Vagina (tissue), 2 donors: ENCODE measurements at regions not wholly inside any gene's neighbourhood (a gene's known extent, or its start where the extent isn't known, plus 50 kb on each side); places are given as distances from the start of the nearest gene placed in this dataset.

Source experiments
- DNase-seq, 2 donors: peaks; one replicate each; pipeline ENCODE4 v3.0.0-alpha.2; 2017; ENCODE audit errors: extremely low spot score in 2 of 2
- H3K27ac ChIP-seq: fragments of 200-600 bp; sonication (generic); one replicate; pipeline ENCODE4 v1.5.1; 2019
- H3K27me3 ChIP-seq: fragments of 200-600 bp; sonication (generic); one replicate; pipeline ENCODE4 v1.5.1; 2019
- H3K36me3 ChIP-seq, 2 donors: fragments of 200-600 bp; sonication (generic); one replicate each; pipeline ENCODE4 v1.5.1; 2017 to 2019
- H3K4me1 ChIP-seq: fragments of 200-600 bp; sonication (generic); one replicate; pipeline ENCODE4 v1.5.1; 2019
- H3K4me3 ChIP-seq, 2 donors: fragments of 200-600 bp; sonication (generic); 1 replicate in 1 of 2; 2 replicates in 1 of 2; pipeline ENCODE4 v1.5.1; 2016 to 2019
- H3K9me3 ChIP-seq: fragments of 200-600 bp; sonication (generic); one replicate; pipeline ENCODE4 v1.5.1; 2019
- CTCF ChIP-seq, 3 experiments: fragments of 450-650 bp in 2 of 3; fragments of 200-600 bp in 1 of 3; sonication (generic) in 1 of 3; IDR thresholded peaks; one replicate each; pipeline ENCODE4 v1.5.1; 2017 to 2019; ENCODE audit warnings: antibody characterized with exemption in 3 of 3, mild to moderate bottlenecking in 2 of 3, moderate library complexity in 2 of 3
- POLR2A ChIP-seq, 2 donors: fragments of 450-650 bp; IDR thresholded peaks; one replicate each; pipeline ENCODE4 v1.6.1; 2017; ENCODE audit warnings: antibody characterized with exemption in 2 of 2, mild to moderate bottlenecking in 2 of 2, moderate library complexity in 2 of 2
- POLR2AphosphoS5 ChIP-seq, 2 donors: sonication (generic); formaldehyde crosslinking; IDR thresholded peaks; one replicate each; pipeline ENCODE4 v1.9.0; 2017; ENCODE audit warnings: antibody characterized with exemption in 2 of 2, mild to moderate bottlenecking in 2 of 2, low read depth in 1 of 2; ENCODE audit not compliant: insufficient read depth in 1 of 2
- intact Hi-C: fragments of 100-400 bp; cut with DNase I; formaldehyde crosslinking; loops from one replicate; pipeline ENCODE4 v1.15.1; 2023

DNA sequence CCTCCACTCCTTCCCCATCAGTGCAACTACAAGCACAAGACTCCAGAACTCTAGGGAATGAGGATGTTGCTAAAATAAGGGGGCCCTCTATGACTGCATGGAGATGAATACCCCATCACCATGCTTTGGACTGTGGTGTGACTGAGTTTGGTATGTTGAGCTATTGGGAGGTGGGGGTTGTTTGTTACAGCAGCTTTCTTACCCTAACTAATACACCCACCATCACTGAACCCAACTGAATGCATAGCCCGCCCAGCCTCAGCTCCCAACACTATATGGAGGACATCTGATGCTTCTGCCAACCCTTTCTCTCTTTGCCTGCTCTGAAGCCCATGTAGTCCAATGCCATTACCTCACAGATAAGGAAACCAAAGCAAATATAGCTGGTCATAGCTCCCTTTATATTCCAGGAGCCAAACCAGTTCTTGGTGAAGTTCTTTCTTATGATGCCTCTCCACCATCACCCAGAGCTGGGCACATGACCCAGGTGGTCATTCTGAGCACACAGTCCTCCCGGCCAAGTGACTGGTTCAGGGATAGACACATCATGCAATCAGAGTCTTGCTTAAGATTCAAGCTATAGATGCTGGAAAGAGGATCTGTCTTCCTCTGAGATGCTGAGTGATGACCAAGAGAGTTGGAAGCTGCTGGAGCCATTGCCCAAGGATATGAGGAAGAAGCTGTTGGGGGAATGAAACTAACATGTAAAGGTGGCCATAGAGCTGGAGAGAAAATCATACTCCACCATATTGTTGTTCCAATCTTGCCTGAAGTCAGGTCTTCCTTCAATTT, 155.6 kb upstream of the HAAO start:
- intact Hi-C loops, result loop anchor here (5.0 kb wide), 1 partner anchor 279 kb away; the partner anchor contains the start of gene ZFP36L2
- Histone ChIP-seq H3K36me3 (no peaks in the 10 kb centered on the region), H3K9me3 (no peaks in the 10 kb centered on the region), H3K4me1 (peaks cover 22% of the 10 kb centered on the region), H3K4me3 (no peak overlapping the region), H3K27ac (peak overlapping the region; percentile 27), H3K27me3 (no peaks in the 10 kb centered on the region)
- TF ChIP-seq POLR2A (IDR thresholded peaks at IDR 0.05), result no peak
- TF ChIP-seq POLR2AphosphoS5 (IDR thresholded peaks at IDR 0.05; ENCODE audit: insufficient read depth in 1 of 2, low read depth in 1 of 2), result no peak
- no peak for TF ChIP-seq CTCF (IDR thresholded peaks at IDR 0.05)
- DNase-seq, result no peak

DNA sequence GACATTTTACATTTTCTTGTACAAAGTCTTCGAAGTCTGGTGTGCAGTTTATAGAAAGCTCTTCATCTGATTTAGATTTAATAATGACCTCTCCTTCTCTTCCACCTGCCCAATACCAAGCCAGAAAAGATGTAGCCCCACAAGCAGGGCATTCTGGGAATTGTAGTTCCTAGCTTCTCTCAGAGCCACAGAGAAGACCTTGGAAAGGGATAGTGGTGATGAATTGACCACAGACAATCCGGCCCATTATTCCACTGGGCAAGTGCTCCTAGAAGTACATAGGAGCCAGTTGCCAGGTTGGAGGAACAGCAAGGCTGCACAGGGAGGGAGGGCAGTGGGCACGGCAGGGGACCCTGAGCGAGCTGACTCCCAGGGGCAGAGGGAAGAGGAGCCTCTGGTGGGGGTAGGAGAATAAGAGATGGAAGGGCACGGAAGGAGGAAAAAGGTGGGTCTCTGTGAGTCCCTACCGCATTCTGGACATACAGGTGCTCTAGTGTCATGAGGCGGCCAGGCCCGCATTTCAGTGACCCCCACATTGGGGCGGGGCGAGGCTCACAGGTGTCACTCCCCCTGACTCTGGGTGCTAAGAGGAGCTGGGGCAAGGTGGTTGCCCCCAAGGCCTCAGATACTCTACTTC, 152.5 kb upstream of the HAAO start:
- H3K27ac ChIP-seq, result no peak overlapping the region
- H3K4me3 ChIP-seq, result no peak overlapping the region
- no peaks in the 10 kb centered on the region for H3K9me3 ChIP-seq
- DNase-seq, result no peak
- no peaks in the 10 kb centered on the region for H3K27me3 ChIP-seq
- intact Hi-C loops, result loop anchor here (5.0 kb wide), 1 partner anchor 282 kb away; the partner anchor contains the start of gene ZFP36L2
- H3K4me1 ChIP-seq, result peaks cover 29% of the 10 kb centered on the region
- H3K36me3 ChIP-seq, result no peaks in the 10 kb centered on the region
- TF ChIP-seq CTCF (IDR thresholded peaks at IDR 0.05), result no peak
- no peak for TF ChIP-seq POLR2A (IDR thresholded peaks at IDR 0.05)
- TF ChIP-seq POLR2AphosphoS5 (IDR thresholded peaks at IDR 0.05; ENCODE audit: insufficient read depth in 1 of 2, low read depth in 1 of 2), result no peak

DNA sequence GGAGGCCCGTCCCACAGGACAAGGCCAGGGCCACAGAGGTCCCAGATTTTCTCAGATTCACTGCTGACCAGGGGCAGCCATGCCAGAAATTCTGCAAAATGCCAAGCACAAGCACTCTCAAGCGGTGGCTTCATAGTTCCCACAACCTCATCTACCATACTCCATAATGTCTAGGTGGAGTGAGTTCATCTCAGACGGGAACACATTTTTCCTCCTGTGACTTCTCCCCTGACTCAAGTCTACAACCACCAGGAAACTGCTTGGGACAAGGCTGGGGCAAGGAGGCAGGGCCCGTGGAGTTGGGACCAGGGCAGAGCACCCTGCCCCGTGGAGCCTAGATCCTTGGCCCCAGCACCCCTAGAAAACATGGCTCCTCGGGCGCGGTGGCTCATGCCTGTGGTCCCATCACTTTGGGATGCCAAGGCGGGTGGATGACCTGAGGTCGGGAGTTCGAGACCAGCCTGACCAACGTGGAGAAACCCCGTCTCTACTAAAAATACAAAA, 150.7 kb upstream of the HAAO start:
- no peaks in the 10 kb centered on the region for H3K36me3 ChIP-seq
- intact Hi-C loops, result no loop called here
- H3K9me3 ChIP-seq, result no peaks in the 10 kb centered on the region
- H3K4me1 ChIP-seq, result peaks cover 35% of the 10 kb centered on the region
- TF ChIP-seq POLR2AphosphoS5 (IDR thresholded peaks at IDR 0.05; ENCODE audit: insufficient read depth in 1 of 2, low read depth in 1 of 2) (no peak), POLR2A (IDR thresholded peaks at IDR 0.05) (no peak), CTCF (IDR thresholded peaks at IDR 0.05) (no peak)
- no peak overlapping the region for H3K4me3 ChIP-seq
- peak overlapping the region; percentile 13 for H3K27ac ChIP-seq
- H3K27me3 ChIP-seq, result no peaks in the 10 kb centered on the region
- no peak for DNase-seq

DNA sequence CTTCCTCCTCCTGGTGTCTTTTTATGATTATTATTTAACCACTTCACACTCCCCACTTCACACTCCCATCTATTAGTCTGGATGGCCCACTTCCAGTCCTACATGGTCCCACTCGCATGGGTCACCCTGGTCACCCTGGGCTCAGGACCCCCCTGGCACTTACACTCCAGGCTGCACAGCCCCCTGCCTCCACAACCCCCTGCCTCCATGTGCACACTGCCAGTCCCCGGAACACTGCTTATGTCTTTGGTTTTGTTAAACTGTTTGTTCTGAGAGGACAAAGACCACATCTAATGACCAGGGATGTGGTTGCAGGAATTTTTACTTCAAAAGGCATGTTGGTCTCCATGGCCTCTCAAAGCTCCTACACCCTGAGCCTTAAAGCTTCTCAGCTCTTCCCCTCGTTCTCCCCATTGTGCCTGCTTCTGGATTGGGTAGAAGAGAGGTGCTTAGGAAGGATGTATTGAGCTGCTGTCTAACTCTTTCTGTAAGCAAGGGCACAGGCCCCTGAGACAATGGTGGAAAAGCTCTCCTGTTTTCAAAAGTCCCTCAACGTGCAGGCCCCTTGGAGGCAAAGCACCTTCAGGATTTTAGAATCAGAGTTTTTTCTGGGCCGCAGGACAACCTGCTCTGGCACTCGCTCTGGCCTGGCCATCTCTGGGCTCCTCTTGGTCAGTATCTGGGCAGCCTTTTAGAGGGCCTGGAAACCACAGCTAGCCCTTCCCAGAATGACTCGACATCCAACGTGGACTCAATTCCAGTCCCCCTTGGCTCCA, 150.0 kb upstream of the HAAO start:
- H3K4me3 ChIP-seq, result no peak overlapping the region
- peaks cover 35% of the 10 kb centered on the region for H3K4me1 ChIP-seq
- no peaks in the 10 kb centered on the region for H3K9me3 ChIP-seq
- no peaks in the 10 kb centered on the region for H3K27me3 ChIP-seq
- no peaks in the 10 kb centered on the region for H3K36me3 ChIP-seq
- TF ChIP-seq POLR2AphosphoS5 (IDR thresholded peaks at IDR 0.05; ENCODE audit: insufficient read depth in 1 of 2, low read depth in 1 of 2), result no peak
- no peak for TF ChIP-seq POLR2A (IDR thresholded peaks at IDR 0.05)
- no peak for TF ChIP-seq CTCF (IDR thresholded peaks at IDR 0.05)
- peak overlapping the region; percentile 13 for H3K27ac ChIP-seq
- intact Hi-C loops, result no loop called here
- DNase-seq, result no peak
